Nephron progenitor cell (in vitro differentiated cells): ENCODE measurements at regions not wholly inside any gene's neighbourhood (a gene's known extent, or its start where the extent isn't known, plus 50 kb on each side); places are given as distances from the start of the nearest gene placed in this dataset.
"Not testable (repeated sequence)": the region's sequence is repeated elsewhere in the genome, so short reads cannot be mapped to it uniquely, and the experiment has no call there.

Source experiments
- DNase-seq: peaks from one replicate; pipeline ENCODE4 v3.0.0; 2021
- H3K27ac Mint-ChIP-seq: 2 replicates; pipeline ENCODE4 v1.8.0; 2021; ENCODE audit warnings: mild to moderate bottlenecking, moderate library complexity, mixed read lengths
- H3K27me3 Mint-ChIP-seq: 2 replicates; pipeline ENCODE4 v1.8.0; 2021; ENCODE audit warnings: mild to moderate bottlenecking, low read depth, mixed read lengths; ENCODE audit not compliant: poor library complexity
- H3K36me3 Mint-ChIP-seq: 2 replicates; pipeline ENCODE4 v1.8.0; 2021; ENCODE audit warnings: low read depth, mixed read lengths
- H3K4me1 Mint-ChIP-seq: 2 replicates; pipeline ENCODE4 v1.8.0; 2021; ENCODE audit warnings: mixed read lengths
- H3K4me3 Mint-ChIP-seq: 2 replicates; pipeline ENCODE4 v1.8.0; 2021; ENCODE audit warnings: mild to moderate bottlenecking, moderate library complexity, mixed read lengths
- H3K9me3 Mint-ChIP-seq: 2 replicates; pipeline ENCODE4 v1.8.0; 2021; ENCODE audit warnings: mild to moderate bottlenecking, moderate library complexity, mixed read lengths
- TF ChIP-seq, protein P1 (sequence below): fragments of 200-600 bp; sonication (generic); IDR thresholded peaks from 2 replicates; pipeline ENCODE4 v1.5.0; 2021; ENCODE audit warnings: antibody characterized with exemption

DNA sequence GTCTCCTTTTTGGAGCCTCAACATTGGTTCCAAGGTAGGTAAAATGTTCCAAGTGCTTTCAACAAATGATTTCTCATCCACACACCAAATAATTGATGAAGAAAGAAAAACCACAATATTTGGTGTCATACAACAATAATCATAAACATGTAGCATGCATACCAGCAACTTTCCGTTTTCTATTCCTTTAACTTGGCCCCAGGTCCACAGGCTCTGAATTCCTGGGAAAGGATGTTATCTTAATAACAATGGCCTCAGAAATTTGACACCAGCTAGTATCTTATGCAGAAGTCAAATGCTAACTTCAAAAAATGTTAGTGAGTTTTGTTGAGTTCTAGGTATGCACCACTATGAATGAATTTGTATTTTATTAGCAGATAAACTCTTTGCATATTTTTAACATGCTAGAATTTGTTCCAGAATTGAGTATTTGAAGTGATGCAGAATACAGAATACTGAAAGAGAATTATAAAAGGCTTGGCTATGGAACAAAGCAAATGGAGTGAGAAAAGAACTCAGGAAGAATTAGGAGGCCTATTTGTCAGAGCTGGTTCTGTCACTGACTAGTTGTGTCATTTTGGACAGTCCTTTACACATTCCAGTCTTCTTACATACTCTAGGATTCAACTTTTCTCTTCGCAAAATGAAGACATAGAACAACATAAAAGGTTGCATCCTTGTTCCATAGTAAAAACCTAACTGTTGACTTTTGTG, 435.3 kb upstream of the TNC start:
- H3K36me3 Mint-ChIP-seq, result peaks cover 9% of the 10 kb centered on the region
- H3K4me1 Mint-ChIP-seq, result no peaks in the 10 kb centered on the region
- no peak overlapping the region for H3K4me3 Mint-ChIP-seq
- TF ChIP-seq, protein P1, sequence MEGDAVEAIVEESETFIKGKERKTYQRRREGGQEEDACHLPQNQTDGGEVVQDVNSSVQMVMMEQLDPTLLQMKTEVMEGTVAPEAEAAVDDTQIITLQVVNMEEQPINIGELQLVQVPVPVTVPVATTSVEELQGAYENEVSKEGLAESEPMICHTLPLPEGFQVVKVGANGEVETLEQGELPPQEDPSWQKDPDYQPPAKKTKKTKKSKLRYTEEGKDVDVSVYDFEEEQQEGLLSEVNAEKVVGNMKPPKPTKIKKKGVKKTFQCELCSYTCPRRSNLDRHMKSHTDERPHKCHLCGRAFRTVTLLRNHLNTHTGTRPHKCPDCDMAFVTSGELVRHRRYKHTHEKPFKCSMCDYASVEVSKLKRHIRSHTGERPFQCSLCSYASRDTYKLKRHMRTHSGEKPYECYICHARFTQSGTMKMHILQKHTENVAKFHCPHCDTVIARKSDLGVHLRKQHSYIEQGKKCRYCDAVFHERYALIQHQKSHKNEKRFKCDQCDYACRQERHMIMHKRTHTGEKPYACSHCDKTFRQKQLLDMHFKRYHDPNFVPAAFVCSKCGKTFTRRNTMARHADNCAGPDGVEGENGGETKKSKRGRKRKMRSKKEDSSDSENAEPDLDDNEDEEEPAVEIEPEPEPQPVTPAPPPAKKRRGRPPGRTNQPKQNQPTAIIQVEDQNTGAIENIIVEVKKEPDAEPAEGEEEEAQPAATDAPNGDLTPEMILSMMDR, result no peak
- H3K27me3 Mint-ChIP-seq, result peaks cover 4% of the 10 kb centered on the region
- no peak for DNase-seq
- peaks cover 37% of the 10 kb centered on the region for H3K9me3 Mint-ChIP-seq
- H3K27ac Mint-ChIP-seq, result no peak overlapping the region

DNA sequence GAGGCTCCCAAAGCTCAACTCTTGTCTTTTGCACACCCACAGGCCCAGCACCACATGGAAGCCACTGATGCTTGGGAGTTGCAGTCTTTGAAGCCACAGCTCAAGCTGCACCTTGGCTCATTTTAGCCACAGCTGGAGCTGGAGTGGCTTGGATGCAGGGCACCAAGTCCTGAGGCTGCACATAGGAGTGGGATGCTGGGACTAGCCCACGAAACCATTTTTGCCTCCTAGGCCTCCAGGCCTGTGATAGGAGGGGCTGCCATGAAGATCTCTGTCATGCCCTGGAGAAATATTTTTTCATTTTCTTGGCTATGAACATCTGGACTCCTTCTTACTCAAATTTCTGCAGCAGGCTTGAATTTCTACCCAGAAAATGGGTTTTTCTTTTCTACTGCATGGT, 438.5 kb upstream of the TNC start:
- TF ChIP-seq, protein P1, result no peak
- Mint-ChIP-seq H3K4me1 (no peaks in the 10 kb centered on the region), H3K27ac (no peak overlapping the region), H3K36me3 (peaks cover 9% of the 10 kb centered on the region), H3K9me3 (peaks cover 37% of the 10 kb centered on the region), H3K4me3 (no peak overlapping the region), H3K27me3 (peaks cover 2% of the 10 kb centered on the region)
- DNase-seq, result no peak

DNA sequence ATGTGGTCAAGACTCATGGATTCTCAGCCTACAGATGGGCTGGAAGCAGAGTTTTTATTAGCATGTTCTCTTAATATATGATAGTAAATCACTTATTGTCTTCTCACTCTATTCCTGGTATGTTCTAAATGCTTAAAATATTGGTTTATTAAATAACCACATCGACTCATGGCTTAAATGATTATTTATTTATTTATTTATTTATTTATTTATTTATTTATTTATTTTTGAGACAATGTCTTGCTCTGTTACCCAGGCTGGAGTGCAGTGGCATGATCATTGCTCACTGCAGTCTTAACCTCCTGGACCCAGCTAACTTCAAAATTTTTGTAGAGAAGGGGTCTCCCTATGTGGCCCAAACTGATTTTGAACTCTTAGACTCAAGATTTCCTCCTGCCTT, 457.2 kb upstream of the TNC start:
- H3K4me1 Mint-ChIP-seq, result no peaks in the 10 kb centered on the region
- no peak overlapping the region for H3K4me3 Mint-ChIP-seq
- DNase-seq, result no peak
- no peaks in the 10 kb centered on the region for H3K36me3 Mint-ChIP-seq
- no peaks in the 10 kb centered on the region for H3K9me3 Mint-ChIP-seq
- TF ChIP-seq, protein P1, result no peak
- peaks cover 6% of the 10 kb centered on the region for H3K27me3 Mint-ChIP-seq
- no peak overlapping the region for H3K27ac Mint-ChIP-seq

DNA sequence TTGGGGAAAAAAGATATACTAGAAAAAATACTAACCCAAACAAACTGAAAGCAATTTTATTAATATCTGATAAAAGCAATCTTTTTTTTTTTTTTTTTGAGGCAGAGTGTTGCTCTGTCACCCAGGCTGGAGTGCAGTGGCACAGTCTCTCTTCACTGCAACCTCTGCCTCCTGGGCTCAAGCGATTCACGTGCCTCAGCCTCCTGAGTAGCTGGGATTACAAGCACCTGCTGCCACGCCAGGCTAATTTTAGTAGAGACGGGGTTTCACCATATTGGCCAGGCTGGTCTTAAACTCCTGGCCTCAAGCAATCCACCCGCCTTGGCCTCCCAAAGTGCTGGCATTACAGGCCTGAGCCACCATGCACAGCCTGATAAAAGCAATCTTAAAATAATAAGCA, 467.5 kb upstream of the TNC start:
- not testable (repeated sequence) for H3K4me1 Mint-ChIP-seq, DNase-seq, H3K27me3 Mint-ChIP-seq, H3K36me3 Mint-ChIP-seq, H3K27ac Mint-ChIP-seq, H3K4me3 Mint-ChIP-seq
- H3K9me3 Mint-ChIP-seq, result peaks cover 15% of the 10 kb centered on the region

DNA sequence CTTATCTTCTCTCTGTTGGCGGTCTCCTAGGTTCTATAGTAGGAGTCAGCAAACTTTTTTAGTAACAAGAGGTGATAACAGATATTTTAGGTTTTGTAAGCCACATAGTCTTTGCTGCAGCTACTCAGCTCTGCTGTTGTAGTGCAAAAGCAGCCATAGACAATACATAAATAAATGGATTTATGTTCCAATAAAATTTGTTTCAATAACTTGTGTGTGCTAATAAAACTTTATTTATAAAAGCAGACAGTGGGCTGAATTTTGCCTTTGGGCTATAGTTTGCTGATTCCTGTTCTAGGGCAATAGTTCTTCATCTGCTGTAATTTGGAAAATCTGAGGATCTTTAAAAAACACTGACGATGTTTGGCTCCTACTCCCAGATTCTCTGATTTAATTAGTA, 469.4 kb upstream of the TNC start:
- Mint-ChIP-seq H3K27me3 (peaks cover 9% of the 10 kb centered on the region), H3K9me3 (peaks cover 15% of the 10 kb centered on the region), H3K4me3 (no peak overlapping the region), H3K27ac (no peak overlapping the region), H3K4me1 (peaks cover 19% of the 10 kb centered on the region), H3K36me3 (no peaks in the 10 kb centered on the region)
- no peak for DNase-seq
- TF ChIP-seq, protein P1, result no peak

DNA sequence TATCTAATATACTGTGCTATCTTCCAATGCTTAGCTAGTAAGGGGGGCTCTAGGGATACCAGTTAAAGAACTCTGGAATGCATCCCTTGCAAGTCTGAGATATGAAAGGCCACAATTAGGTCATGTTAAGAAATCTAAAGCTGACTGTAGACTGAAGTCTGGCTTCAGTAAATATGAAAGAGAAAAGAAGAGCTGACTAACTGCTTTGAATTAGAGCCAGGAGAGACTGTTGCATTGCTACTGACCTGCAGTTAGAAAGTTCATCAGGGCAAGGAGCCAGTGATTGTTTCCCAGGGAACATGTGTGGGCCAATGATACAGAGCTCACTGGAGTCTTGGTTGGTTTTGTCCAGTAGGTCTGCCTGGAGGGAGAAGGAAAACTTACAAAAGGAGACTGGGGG, 472.1 kb upstream of the TNC start:
- TF ChIP-seq, protein P1, result no peak
- Mint-ChIP-seq H3K27ac (peak overlapping the region; percentile 56), H3K4me1 (peaks cover 41% of the 10 kb centered on the region), H3K27me3 (no peaks in the 10 kb centered on the region), H3K36me3 (no peaks in the 10 kb centered on the region), H3K9me3 (peaks cover 15% of the 10 kb centered on the region), H3K4me3 (no peak overlapping the region)
- no peak for DNase-seq
